Activated T-cell treated with anti-CD3 and anti-CD28 coated beads for 48 hours (primary cell): ENCODE measurements at regions not wholly inside any gene's neighbourhood (a gene's known extent, or its start where the extent isn't known, plus 50 kb on each side); places are given as distances from the start of the nearest gene placed in this dataset.
"Not testable (repeated sequence)": the region's sequence is repeated elsewhere in the genome, so short reads cannot be mapped to it uniquely, and the experiment has no call there.

Experiments
- DNase-seq: peaks from one replicate; pipeline ENCODE4 v3.0.0-alpha.2; 2020; ENCODE audit warnings: low read depth

DNA sequence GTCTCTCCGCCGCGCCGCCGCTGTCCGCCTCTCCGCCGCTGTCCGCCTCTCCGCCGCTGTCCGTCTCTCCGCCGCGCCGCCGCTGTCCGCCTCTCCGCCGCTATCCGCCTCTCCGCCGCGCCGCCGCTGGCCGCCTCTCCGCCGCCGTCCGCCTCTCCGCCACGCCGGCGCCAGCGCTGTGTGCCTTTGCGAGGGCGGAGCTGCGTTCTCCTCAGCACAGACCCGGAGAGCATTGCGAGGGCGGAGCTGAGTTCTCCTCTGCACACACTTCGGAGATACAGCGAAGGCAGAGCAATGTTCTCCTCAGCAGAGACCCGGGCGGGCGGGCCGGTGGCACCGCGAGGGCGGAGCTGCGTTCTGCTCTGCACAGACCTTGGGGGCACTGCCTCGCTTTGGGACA lies 327.4 kb upstream of the PLGLB1 start:
- DNase-seq = not testable (repeated sequence)

DNA sequence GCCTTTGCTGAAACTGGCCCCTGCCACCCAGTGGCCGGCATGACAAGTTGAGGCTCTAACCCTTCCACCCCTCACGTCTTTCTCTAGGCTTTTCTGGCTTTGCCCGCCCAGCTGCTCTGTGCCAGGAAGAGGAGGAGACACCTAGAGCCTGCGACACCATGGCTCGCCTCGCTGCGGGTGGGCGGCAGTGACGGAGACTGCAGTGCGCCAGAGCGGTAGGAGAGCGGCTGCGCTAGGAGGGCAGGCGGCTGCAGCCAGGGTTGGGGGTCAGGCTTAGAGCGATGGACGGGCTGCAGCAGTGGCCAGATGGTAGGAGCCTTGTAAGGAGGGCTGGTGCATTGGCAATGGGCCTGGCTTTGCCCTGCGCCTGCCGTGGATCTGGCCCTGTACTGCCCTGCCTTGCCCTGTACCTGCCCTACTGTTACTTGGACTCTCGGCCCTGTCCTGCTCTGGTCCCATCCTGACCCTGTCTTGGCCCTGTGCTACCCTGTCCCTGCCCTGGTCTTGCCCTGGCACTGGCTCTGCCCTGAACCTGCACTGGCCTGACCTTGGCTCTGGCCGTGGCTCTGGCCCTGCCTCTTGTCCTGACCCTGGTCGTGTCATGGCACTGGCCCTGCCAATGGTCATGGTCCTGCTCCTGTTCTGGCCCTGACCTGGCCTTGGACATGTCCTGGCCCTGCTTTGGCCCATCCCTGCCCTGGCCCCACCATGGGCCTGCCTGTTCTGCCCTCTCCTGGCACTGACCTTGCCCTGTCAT lies 330.7 kb upstream of the PLGLB1 start:
- not testable (repeated sequence) for DNase-seq

DNA sequence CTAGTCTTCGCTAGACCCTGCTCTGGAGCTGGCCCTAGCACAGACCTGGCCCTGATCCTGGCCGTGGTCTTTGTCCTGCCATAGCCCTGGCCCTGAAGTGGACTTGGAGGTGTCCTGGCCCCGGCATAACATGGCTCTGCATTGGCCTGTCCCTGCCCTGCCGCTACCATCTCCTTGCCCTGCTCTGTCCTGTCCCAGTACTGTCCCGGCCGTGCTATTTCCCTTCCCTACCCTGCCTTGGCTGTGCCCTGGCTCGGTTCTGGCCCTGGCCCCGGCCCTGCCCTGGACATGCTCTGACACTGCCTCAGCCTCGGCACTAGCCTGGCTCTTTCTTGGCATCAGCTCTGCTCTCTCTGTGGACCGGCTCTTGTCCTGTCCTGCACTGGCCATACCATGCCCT lies 331.8 kb upstream of the PLGLB1 start:
- not testable (repeated sequence) for DNase-seq

DNA sequence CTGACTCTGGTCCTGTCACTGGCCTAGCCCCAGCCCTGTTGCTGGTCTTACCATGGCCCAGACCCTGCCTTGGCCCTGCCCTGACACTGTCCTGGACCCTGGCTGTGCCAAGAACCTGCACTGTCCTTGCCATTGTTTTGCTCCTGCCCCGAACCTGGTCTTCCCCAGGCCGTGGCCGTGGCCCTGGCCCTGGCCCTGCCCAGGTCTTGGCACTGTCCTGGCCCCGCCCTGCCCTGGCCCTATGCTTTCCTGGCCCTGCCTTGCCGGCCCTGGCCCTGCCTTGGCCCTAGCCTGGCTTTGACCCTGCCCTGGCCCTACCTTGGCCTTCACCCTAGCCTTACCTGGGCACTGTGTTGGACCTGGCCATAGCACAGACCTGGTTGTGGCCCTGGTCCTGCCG lies 332.5 kb upstream of the PLGLB1 start:
- DNase-seq = not testable (repeated sequence)

DNA sequence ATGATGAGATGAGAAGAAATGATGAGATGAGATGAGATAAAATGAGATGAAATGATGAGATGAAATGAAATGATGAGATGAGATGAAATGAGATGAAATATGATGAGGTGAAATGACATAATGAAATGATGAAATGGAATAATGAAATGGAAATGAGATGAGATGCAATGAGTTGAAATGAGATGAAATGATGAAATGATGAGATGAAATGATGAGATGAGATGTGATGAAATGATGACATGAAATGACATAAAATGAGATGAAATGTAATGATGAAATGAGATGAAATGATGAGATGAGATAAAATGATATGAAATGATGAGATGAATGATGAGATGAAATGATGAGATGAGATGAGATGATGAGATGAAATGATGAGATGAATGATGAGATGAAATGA lies 338.6 kb upstream of the PLGLB1 start:
- DNase-seq = not testable (repeated sequence)

DNA sequence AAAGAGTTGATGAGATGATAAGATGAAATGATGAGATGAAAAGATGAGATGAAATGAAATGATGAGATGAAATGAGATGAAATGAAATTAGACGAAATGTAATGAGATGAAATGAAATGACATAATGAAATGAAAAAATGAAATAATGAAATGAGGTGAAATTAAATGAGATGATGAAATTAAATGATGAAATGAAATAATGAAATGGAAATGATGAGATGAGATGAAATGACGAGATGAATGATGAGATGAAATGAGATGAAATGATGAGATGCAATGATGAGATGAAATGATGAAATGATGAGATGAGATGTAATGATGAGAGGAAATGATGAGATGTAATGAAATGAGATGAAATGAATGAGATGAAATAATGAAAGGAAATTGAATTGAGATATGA lies 339.3 kb upstream of the PLGLB1 start:
- not testable (repeated sequence) for DNase-seq

DNA sequence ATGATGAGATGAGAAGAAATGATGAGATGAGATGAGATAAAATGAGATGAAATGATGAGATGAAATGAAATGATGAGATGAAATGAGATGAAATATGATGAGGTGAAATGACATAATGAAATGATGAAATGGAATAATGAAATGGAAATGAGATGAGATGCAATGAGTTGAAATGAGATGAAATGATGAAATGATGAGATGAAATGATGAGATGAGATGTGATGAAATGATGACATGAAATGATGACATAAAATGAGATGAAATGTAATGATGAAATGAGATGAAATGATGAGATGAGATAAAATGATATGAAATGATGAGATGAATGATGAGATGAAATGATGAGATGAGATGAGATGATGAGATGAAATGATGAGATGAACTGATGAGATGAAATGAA lies 340.2 kb upstream of the PLGLB1 start:
- not testable (repeated sequence) for DNase-seq

DNA sequence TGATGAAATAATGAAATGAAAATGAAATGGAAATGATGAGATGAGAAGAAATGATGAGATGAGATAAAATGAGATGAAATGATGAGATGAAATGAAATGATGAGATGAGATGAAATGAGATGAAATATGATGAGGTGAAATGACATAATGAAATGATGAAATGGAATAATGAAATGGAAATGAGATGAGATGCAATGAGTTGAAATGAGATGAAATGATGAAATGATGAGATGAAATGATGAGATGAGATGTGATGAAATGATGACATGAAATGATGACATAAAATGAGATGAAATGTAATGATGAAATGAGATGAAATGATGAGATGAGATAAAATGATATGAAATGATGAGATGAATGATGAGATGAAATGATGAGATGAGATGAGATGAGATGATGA lies 342.7 kb upstream of the PLGLB1 start:
- not testable (repeated sequence) for DNase-seq

DNA sequence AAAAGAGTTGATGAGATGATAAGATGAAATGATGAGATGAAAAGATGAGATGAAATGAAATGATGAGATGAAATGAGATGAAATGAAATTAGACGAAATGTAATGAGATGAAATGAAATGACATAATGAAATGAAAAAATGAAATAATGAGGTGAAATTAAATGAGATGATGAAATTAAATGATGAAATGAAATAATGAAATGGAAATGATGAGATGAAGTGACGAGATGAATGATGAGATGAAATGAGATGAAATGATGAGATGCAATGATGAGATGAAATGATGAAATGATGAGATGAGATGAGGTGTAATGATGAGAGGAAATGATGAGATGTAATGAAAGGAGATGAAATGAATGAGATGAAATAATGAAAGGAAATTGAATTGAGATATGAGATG lies 343.4 kb upstream of the PLGLB1 start:
- DNase-seq = not testable (repeated sequence)

DNA sequence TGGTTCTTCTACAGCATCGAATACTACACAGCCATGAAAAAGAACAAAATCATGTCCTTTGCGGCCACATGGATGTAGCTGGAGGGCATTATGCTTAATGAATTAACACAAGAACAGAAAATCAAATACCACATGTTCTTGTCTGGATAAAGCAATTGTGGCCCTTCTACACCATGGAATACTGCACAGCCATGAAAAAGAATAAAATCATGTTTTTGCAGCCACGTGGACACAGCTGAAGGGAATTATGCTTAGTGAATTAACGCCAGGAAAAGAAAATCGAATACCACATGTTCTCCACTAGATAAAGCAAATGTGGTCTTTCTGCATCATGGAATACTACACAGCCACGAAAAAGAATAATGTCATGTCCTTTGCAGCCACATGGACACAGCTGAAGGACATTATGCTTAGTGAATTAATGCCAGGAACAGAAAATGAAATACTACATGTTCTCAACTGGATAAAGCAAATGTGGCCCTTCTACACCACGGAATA lies 361.8 kb upstream of the PLGLB2 start:
- not testable (repeated sequence) for DNase-seq

DNA sequence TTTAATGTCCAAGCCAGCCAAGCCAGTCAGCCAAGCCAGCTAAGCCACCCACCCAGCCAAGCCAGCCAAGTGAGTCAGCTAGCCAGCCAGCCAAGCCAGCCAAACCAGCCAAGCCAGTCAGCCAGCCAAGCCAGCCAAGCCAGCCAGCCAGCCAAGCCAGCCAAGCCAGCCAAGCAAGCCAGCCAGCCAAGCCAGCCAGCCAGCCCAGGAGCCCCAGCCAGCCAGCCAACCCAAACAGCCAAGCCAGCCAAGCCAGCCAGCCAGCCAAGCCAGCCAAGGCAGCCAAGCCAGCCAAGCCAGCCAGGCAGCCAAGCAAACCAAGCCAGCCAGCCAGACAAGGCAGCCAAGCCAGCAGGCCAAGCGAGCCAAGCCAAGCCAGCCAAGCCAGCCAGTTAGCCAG lies 352.1 kb upstream of the PLGLB2 start:
- DNase-seq = not testable (repeated sequence)

DNA sequence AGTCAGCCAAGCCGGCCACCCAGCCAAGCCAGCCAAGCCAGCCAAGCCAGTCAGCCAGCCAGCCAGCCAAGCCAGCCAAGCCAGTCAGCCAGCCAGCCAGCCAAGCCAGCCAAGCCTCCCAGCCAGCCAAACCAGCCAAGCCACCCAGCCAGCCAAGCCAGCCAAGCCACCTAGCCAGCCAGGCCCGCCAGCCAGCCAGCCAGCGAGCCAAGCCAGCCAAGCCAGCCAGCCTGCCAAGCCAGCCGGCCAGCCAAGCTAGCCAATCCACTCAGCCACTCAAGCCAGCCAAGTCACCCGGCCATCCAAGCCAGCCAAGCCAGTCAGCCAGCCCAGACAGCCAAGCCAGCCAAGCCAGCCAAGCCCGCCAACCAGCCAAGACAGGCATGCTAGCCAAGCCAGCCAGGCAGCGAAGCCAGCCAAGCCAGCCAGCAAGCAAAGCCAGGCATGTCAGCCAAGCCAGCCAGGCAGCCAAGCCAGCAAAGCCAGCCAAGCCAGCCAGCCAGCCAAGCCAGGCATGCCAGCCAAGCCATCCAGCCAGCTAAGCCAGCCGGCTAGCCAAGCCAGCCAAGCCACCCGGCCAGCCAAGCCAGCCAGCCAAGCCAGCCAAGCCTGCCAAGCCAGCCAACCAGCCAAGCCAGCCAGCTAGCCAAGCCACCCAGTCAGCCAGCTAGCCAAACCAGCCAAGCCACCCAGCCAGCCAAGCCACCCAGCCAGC lies 351.2 kb upstream of the PLGLB2 start:
- not testable (repeated sequence) for DNase-seq

DNA sequence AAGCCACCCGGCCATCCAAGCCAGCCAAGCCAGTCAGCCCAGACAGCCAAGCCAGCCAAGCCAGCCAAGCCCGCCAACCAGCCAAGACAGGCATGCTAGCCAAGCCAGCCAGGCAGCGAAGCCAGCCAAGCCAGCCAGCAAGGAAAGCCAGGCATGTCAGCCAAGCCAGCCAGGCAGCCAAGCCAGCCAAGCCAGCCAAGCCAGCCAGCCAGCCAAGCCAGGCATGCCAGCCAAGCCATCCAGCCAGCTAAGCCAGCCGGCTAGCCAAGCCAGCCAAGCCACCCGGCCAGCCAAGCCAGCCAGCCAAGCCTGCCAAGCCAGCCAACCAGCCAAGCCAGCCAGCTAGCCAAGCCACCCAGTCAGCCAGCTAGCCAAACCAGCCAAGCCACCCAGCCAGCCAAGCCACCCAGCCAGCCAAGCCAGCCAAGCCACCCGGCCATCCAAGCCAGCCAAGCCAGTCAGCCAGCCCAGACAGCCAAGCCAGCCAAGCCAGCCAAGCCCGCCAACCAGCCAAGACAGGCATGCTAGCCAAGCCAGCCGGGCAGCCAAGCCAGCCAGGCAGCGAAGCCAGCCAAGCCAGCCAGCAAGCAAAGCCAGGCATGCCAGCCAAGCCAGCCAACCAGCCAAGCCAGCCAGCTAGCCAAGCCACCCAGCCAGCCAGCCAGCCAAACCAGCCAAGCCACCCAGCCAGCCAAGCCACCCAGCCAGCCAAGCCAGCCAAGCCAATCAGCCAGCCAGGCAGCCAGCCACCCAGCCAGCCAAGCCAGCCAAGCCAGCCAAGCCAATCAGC lies 350.4 kb upstream of the PLGLB2 start:
- not testable (repeated sequence) for DNase-seq

DNA sequence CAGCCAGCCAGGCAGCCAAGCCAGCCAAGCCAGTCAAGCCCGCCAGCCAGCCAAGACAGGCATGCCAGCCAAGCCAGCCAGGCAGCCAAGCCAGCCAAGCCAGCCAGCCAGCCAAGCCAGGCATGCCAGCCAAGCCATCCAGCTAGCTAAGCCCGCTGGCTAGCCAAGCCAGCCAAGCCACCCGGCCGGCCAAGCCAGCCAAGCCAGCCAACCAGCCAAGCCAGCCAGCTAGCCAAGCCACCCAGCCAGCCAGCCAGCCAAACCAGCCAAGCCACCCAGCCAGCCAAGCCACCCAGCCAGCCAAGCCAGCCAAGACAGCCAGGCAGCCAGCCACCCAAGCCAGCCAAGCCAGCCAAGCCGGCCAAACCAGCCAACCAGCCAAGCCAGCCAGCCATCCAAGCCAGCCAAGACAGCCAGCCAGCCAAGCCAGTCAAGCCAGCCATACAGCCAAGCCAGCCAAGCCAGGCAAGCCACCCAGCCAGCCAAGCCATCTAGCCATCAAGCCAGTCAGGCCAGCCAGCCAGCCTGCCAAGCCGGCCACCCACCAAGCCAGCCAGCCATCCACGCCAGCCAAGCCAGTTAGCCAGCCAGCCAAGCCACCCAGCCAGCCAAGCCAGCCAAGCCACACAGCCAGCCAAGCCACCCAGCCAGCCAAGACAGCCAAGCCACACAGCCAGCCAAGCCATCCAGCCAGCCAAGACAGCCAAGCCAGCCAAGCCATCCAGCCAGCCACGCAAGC lies 349.2 kb upstream of the PLGLB2 start:
- DNase-seq = not testable (repeated sequence)

DNA sequence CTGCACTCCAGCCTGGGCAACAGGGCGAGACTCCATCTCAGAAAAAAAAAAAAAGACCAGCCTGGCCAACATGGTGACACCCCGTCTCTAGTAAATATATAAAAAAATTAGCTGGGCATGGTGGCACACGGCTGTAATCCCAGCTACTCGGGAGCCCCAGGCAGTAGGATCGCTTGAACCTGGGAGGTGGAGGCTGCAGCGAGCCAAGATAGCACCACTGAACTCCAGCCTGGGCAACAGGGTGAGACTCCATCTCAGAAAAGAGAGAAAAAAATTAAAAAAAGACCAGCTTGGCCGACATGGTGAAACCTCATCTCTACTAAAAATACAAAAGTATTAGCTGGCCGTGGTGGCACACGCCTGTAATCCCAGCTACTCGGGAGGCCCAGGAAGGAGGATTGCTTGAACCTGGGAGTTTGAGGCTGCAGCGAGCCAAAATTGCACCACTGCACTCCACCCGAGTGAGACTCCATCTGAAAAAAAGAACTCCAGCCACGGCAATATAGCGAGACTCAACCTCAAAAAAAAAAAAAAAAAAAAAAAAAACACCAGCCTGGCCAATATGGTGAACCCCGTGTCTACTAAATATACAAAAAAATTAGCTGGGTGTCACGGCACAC lies 346.1 kb upstream of the PLGLB2 start:
- DNase-seq = no peak

DNA sequence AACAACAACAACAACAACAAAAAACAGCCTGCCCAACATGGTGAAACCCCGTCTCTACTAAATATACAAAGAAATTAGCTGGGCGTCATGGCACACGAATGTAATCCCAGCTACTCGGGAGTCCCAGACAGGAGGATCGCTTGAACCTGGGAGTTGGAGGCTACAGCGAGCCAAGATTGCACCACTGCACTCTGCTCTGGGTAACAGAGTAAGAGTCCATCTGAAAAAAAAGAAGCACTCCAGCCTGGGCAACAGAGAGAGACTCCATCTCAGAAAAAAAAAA lies 344.1 kb upstream of the PLGLB2 start:
- DNase-seq = no peak

DNA sequence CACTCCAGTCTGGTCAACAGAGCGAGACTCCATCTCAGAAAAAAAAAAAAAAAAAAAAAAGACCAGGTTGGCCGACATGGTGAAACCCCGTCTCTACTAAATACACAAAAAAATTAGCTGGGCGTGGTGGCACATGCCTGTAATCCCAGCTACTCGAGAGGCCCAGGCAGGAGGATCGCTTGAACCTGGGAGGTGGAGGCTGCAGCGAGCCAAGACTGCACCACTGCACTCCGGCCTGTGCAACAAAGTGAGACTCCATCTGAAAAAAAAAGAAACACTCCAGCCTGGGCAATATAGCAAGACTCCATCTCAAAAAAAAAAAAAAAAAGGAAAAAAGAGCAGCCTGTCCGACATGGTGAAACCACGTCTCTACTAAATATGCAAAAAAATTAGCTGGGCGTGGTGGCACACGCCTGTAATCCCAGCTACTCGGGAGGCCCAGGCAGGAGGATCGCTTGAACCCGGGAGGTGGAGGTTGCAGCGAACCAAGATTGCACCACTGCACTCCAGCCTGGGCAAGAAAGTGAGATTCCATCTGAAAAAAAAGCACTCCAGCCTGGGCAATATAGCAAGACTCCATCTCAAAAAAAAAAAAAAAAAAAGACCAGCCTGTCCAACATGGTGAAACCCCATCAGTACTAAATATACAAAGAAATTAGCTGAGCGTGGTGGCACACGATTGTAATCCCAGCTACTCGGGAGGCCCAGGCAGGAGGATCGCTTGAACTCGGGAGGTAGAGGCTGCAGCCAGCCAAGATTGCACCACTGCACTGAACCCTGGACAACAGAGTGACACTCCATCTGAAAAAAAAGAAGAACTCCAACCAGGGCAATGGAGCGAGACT lies 343.3 kb upstream of the PLGLB2 start:
- not testable (repeated sequence) for DNase-seq

DNA sequence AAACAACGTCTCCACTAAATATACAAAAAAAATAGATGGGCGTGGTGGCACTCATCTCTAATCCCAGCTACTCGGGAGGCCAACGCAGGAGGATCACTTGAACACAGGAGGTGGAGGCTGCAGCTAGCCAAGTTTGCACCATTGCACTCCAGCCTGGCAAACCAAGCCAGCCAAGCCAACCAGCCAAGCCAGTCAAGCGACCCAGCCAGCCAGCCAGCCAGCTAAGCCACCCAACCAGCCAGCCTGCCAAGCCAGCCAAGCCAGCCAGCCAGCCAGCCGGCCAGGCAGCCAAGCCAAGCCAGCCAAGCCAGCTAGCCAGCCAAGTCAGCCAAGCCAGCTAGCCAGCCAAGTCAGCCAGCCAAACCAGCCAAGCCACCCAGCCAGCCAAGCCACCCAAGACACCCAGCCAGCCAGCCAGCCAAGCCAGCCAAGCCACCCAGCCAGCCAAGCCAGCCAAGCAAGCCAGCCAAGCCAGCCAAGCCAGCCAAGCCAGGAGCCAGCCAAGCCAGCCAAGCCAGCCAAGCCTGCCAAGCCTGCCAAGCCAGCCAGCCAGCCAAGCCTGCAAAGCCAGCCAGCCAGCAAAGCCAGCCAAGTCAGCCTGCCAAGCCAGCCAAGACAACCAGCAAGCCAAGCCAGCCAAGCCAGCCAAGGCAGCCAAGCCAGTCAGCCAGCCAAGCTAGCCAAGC lies 342.2 kb upstream of the PLGLB2 start:
- not testable (repeated sequence) for DNase-seq

DNA sequence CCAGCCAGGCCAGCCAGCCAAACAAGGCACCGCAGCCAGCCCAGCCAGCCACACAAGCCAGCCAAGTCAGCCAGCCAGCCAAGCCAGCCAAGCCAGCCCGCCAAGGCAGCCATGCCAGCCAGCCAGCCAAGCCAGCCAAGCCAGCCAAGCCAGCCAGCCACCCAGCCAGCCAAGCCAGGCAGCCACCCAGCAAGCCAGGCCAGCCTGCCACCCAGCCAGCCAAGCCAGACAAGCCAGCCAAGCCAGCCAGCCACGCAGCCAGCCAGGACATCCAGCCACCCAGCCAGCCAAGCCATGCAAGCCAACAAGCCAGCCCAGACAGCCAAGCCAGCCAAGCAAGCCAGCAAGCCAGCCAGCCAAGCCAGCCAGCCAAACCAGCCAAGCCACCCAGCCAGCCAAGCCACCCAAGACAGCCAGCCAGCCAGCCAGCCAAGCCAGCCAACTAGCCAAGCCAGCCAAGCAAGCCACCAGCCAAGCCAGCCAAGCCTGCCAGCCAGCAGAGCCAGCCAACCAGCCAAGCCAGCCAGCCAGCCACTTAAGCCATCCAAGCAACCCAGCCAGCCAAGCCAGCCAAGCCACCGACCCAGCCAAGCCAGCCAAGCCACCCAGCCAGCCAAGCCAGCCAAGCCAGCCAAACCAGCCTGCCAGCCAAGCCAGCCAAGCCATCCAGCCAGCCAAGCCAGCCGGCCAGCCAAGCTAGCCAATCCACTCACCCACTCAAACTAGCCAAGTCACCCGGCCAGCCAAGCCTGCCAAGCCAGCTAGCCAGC lies 341.3 kb upstream of the PLGLB2 start:
- not testable (repeated sequence) for DNase-seq
